ENCODE measurements at regions not wholly inside any gene's neighbourhood (a gene's known extent, or its start where the extent isn't known, plus 50 kb on each side); places are given as distances from the start of the nearest gene placed in this dataset.

DNA sequence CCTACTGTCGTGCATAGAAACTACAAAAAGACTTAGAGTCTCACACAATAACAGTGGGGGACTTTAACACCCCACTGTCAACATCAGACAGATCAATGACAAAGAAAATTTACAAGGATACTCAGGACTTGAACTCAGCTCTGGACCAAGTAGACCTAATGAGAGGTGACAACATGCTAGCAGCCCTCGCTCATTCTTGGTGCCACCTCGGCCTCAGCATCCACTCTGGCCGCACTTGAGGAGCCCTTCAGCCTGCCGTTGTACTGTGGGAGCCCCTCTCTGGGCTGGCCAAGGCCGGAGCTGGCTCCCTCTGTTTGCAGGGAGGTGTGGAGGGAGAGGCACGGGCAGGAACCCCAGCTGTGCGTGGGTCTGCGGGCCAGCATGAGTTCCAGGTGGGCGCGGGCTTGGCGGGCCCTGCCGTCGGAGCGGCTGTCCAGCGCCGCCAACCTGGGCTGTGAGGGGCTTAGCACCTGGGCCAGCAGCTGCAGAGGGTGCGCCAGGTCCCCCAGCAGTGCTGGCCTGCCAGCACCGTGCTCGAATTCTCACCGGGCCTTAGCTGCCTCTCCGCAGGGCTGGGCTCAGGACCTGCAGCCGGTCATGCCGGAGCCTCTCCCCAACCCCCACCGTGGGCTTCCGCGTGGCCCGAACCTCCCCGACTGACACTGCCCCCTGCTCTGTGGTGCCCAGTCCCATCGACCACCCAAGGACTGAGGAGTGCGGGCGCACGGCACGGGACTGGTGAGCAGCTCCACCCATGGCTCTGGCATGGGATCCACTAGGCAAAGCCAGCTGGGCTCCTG, 205.6 kb downstream of the FRK start:
- Histone ChIP-seq H3K36me3 (ENCODE audit: insufficient read depth, low read length) (no peaks in the 10 kb centered on the region), H4K20me1 (ENCODE audit: insufficient read depth, low read length) (no peaks in the 10 kb centered on the region), H3K4me2 (ENCODE audit: low read length) (no peak overlapping the region), H3K9me3 (ENCODE audit: insufficient read depth, low read depth, low read length) (no peaks in the 10 kb centered on the region), H3K27me3 (ENCODE audit: insufficient read depth, low read length) (no peaks in the 10 kb centered on the region), H3K4me1 (ENCODE audit: insufficient read depth, low read length) (no peaks in the 10 kb centered on the region), H3K79me2 (ENCODE audit: insufficient read depth, low read length) (no peaks in the 10 kb centered on the region), H3K9ac (ENCODE audit: low read length) (no peak overlapping the region), H2AFZ (ENCODE audit: low read depth, low read length) (no peak overlapping the region), H3K4me3 (ENCODE audit: insufficient read depth, low read depth, low read length) (no peak overlapping the region), H3K27ac (ENCODE audit: low read depth, low read length) (no peak overlapping the region)
- FAIRE-seq, result no peak
- peaks cover 30% of the 10 kb centered on the region for H3K9me3 Mint-ChIP-seq (ENCODE audit: unreplicated experiment)
- H3K4me3 Mint-ChIP-seq (ENCODE audit: unreplicated experiment), result no peak overlapping the region
- no peaks in the 10 kb centered on the region for H3K27me3 Mint-ChIP-seq (ENCODE audit: low read depth, unreplicated experiment)
- no peaks in the 10 kb centered on the region for H3K36me3 Mint-ChIP-seq (ENCODE audit: low read depth, unreplicated experiment)
- DNase-seq (ENCODE audit: low read depth), result no peak
- TF ChIP-seq, protein P1, sequence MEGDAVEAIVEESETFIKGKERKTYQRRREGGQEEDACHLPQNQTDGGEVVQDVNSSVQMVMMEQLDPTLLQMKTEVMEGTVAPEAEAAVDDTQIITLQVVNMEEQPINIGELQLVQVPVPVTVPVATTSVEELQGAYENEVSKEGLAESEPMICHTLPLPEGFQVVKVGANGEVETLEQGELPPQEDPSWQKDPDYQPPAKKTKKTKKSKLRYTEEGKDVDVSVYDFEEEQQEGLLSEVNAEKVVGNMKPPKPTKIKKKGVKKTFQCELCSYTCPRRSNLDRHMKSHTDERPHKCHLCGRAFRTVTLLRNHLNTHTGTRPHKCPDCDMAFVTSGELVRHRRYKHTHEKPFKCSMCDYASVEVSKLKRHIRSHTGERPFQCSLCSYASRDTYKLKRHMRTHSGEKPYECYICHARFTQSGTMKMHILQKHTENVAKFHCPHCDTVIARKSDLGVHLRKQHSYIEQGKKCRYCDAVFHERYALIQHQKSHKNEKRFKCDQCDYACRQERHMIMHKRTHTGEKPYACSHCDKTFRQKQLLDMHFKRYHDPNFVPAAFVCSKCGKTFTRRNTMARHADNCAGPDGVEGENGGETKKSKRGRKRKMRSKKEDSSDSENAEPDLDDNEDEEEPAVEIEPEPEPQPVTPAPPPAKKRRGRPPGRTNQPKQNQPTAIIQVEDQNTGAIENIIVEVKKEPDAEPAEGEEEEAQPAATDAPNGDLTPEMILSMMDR (IDR thresholded peaks at IDR 0.05; ENCODE audit: insufficient read depth, low read depth, low read length), result no peak
- TF ChIP-seq EZH2 (IDR thresholded peaks at IDR 0.05; ENCODE audit: insufficient read depth, low read length), result no peak
- no peaks in the 10 kb centered on the region for H3K4me1 Mint-ChIP-seq (ENCODE audit: low read depth, unreplicated experiment)
- no peak overlapping the region for H3K27ac Mint-ChIP-seq (ENCODE audit: unreplicated experiment)

DNA sequence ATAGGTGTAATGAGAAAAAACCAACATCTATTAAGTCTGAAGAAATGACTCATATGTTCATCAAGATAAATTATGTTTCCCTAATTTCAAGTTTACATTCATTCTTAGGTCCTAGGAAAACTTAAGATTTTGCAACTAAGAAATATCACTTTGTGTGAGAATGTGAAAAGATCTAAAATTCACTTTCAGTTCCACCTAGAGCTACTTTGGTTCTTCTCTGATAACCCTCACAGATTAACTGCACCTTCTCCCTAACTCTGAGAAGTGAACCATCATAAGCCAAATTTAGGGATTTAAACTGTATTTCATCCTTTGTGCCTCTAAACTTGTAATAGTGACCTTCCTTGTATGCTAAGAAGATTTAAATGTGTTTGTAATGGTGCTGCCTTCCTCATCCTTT, 213.0 kb downstream of the FRK start:
- no peaks in the 10 kb centered on the region for H3K27me3 Mint-ChIP-seq (ENCODE audit: low read depth, unreplicated experiment)
- no peak for FAIRE-seq
- no peaks in the 10 kb centered on the region for H3K36me3 Mint-ChIP-seq (ENCODE audit: low read depth, unreplicated experiment)
- H3K27ac ChIP-seq (ENCODE audit: low read depth, low read length), result no peak overlapping the region
- H3K27me3 ChIP-seq (ENCODE audit: insufficient read depth, low read length), result no peaks in the 10 kb centered on the region
- H4K20me1 ChIP-seq (ENCODE audit: insufficient read depth, low read length), result no peaks in the 10 kb centered on the region
- no peaks in the 10 kb centered on the region for H3K36me3 ChIP-seq (ENCODE audit: insufficient read depth, low read length)
- no peaks in the 10 kb centered on the region for H3K9me3 ChIP-seq (ENCODE audit: insufficient read depth, low read depth, low read length)
- H3K9ac ChIP-seq (ENCODE audit: low read length), result no peak overlapping the region
- H3K4me1 Mint-ChIP-seq (ENCODE audit: low read depth, unreplicated experiment), result peaks cover 5% of the 10 kb centered on the region
- no peak overlapping the region for H3K4me2 ChIP-seq (ENCODE audit: low read length)
- no peaks in the 10 kb centered on the region for H3K4me1 ChIP-seq (ENCODE audit: insufficient read depth, low read length)
- no peak overlapping the region for H2AFZ ChIP-seq (ENCODE audit: low read depth, low read length)
- H3K79me2 ChIP-seq (ENCODE audit: insufficient read depth, low read length), result no peaks in the 10 kb centered on the region
- TF ChIP-seq EZH2 (IDR thresholded peaks at IDR 0.05; ENCODE audit: insufficient read depth, low read length), result no peak
- TF ChIP-seq, protein P1 (IDR thresholded peaks at IDR 0.05; ENCODE audit: insufficient read depth, low read depth, low read length), result no peak
- no peak overlapping the region for H3K4me3 ChIP-seq (ENCODE audit: insufficient read depth, low read depth, low read length)
- no peaks in the 10 kb centered on the region for H3K9me3 Mint-ChIP-seq (ENCODE audit: unreplicated experiment)
- H3K27ac Mint-ChIP-seq (ENCODE audit: unreplicated experiment), result no peak overlapping the region
- no peak overlapping the region for H3K4me3 Mint-ChIP-seq (ENCODE audit: unreplicated experiment)
- no peak for DNase-seq (ENCODE audit: low read depth)

DNA sequence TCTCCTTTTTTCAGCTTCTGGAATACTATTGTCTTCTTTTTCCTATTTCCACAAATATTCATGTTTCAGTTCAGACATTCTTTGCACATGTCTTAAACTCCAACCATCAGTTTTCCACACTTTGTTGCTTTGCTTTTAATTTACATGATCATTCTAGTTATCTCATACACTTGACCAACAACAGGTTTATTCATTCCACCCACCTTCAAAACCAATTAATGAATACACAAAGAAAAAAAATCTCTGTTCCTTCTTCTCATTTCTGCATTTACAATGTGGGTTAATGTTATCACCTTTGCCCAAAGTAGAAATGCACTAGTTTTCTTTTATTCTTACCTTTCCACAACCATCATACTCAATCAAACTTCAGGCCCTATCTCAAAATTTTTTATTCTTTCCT, 216.7 kb downstream of the FRK start:
- Mint-ChIP-seq H3K27ac (ENCODE audit: unreplicated experiment) (no peak overlapping the region), H3K9me3 (ENCODE audit: unreplicated experiment) (no peaks in the 10 kb centered on the region), H3K4me3 (ENCODE audit: unreplicated experiment) (no peak overlapping the region), H3K36me3 (ENCODE audit: low read depth, unreplicated experiment) (no peaks in the 10 kb centered on the region), H3K4me1 (ENCODE audit: low read depth, unreplicated experiment) (peaks cover 5% of the 10 kb centered on the region), H3K27me3 (ENCODE audit: low read depth, unreplicated experiment) (no peaks in the 10 kb centered on the region)
- FAIRE-seq (no peak), DNase-seq (ENCODE audit: low read depth) (no peak)
- Histone ChIP-seq H3K79me2 (ENCODE audit: insufficient read depth, low read length) (no peaks in the 10 kb centered on the region), H3K27me3 (ENCODE audit: insufficient read depth, low read length) (no peaks in the 10 kb centered on the region), H2AFZ (ENCODE audit: low read depth, low read length) (no peak overlapping the region), H3K4me3 (ENCODE audit: insufficient read depth, low read depth, low read length) (no peak overlapping the region), H3K36me3 (ENCODE audit: insufficient read depth, low read length) (no peaks in the 10 kb centered on the region), H3K4me1 (ENCODE audit: insufficient read depth, low read length) (no peaks in the 10 kb centered on the region), H3K9ac (ENCODE audit: low read length) (no peak overlapping the region), H3K9me3 (ENCODE audit: insufficient read depth, low read depth, low read length) (no peaks in the 10 kb centered on the region), H4K20me1 (ENCODE audit: insufficient read depth, low read length) (no peaks in the 10 kb centered on the region), H3K4me2 (ENCODE audit: low read length) (no peak overlapping the region), H3K27ac (ENCODE audit: low read depth, low read length) (no peak overlapping the region)
- TF ChIP-seq, protein P1 (IDR thresholded peaks at IDR 0.05; ENCODE audit: insufficient read depth, low read depth, low read length), result no peak
- no peak for TF ChIP-seq EZH2 (IDR thresholded peaks at IDR 0.05; ENCODE audit: insufficient read depth, low read length)

Measured in astrocyte (in vitro differentiated cells and primary cell).